ENCODE measurements at regions not wholly inside any gene's neighbourhood (a gene's known extent, or its start where the extent isn't known, plus 50 kb on each side); places are given as distances from the start of the nearest gene placed in this dataset.
"Not testable (repeated sequence)": the region's sequence is repeated elsewhere in the genome, so short reads cannot be mapped to it uniquely, and the experiment has no call there.

- TF ChIP-seq CTCF (IDR thresholded peaks at IDR 0.05; ENCODE audit: low read depth, low read length, poor library complexity, severe bottlenecking) = no peak
- H3K27me3 ChIP-seq (ENCODE audit: control insufficient read depth, low read length) = no peaks in the 10 kb centered on the region
- no peak overlapping the region for H3K4me2 ChIP-seq (ENCODE audit: low read length)
- H3F3A ChIP-seq (ENCODE audit: control insufficient read depth, insufficient read depth) = no peaks in the 10 kb centered on the region
- no peaks in the 10 kb centered on the region for H3K36me3 ChIP-seq (ENCODE audit: control insufficient read depth, low read length)
- no peaks in the 10 kb centered on the region for H3K9me2 ChIP-seq (replicated peaks; ENCODE audit: control insufficient read depth, low read length)
- H3K27ac ChIP-seq (ENCODE audit: low read depth, low read length) = no peak overlapping the region
- no peaks in the 10 kb centered on the region for H4K20me1 ChIP-seq (ENCODE audit: control insufficient read depth, insufficient read depth, low read depth, low read length)
- no peaks in the 10 kb centered on the region for H3K4me1 ChIP-seq (ENCODE audit: control insufficient read depth, low read length)
- peaks cover 19% of the 10 kb centered on the region; the same call in 1 of the 2 replicates for H3K9me3 ChIP-seq (ENCODE audit: control insufficient read depth, insufficient read depth, low read length)
- H3K4me3 ChIP-seq (ENCODE audit: low read length) = no peak overlapping the region
- no peaks in the 10 kb centered on the region for H3K79me2 ChIP-seq (ENCODE audit: control insufficient read depth, low read length)
These were observed 372.7 kb upstream of the BOD1L1 start for GRCh38 chr4:14000091-14000814.

GRCh38 chr4:14002331-14002730 lies 374.8 kb upstream of the BOD1L1 start:
- H4K20me1 ChIP-seq (ENCODE audit: control insufficient read depth, insufficient read depth, low read depth, low read length); H3K4me1 ChIP-seq (ENCODE audit: control insufficient read depth, low read length); H3K79me2 ChIP-seq (ENCODE audit: control insufficient read depth, low read length); H3K9me2 ChIP-seq (replicated peaks; ENCODE audit: control insufficient read depth, low read length); H3K27ac ChIP-seq (ENCODE audit: low read depth, low read length); H3K36me3 ChIP-seq (ENCODE audit: control insufficient read depth, low read length); H3K27me3 ChIP-seq (ENCODE audit: control insufficient read depth, low read length); H3K4me2 ChIP-seq (ENCODE audit: low read length); H3F3A ChIP-seq (ENCODE audit: control insufficient read depth, insufficient read depth); H3K4me3 ChIP-seq (ENCODE audit: low read length): not testable (repeated sequence)
- peaks cover 19% of the 10 kb centered on the region; the same call in 1 of the 2 replicates for H3K9me3 ChIP-seq (ENCODE audit: control insufficient read depth, insufficient read depth, low read length)

GRCh38 chr4:14008494-14008893 lies 381.0 kb upstream of the BOD1L1 start:
- Histone ChIP-seq H4K20me1 (ENCODE audit: control insufficient read depth, insufficient read depth, low read depth, low read length) (no peaks in the 10 kb centered on the region), H3K27ac (ENCODE audit: low read depth, low read length) (no peak overlapping the region), H3K9me2 (replicated peaks; ENCODE audit: control insufficient read depth, low read length) (no peaks in the 10 kb centered on the region), H3K36me3 (ENCODE audit: control insufficient read depth, low read length) (no peaks in the 10 kb centered on the region), H3K4me1 (ENCODE audit: control insufficient read depth, low read length) (no peaks in the 10 kb centered on the region), H3F3A (ENCODE audit: control insufficient read depth, insufficient read depth) (no peaks in the 10 kb centered on the region), H3K4me3 (ENCODE audit: low read length) (no peak overlapping the region), H3K79me2 (ENCODE audit: control insufficient read depth, low read length) (no peaks in the 10 kb centered on the region), H3K4me2 (ENCODE audit: low read length) (no peak overlapping the region), H3K27me3 (ENCODE audit: control insufficient read depth, low read length) (no peaks in the 10 kb centered on the region), H3K9me3 (ENCODE audit: control insufficient read depth, insufficient read depth, low read length) (0 out of 2 replicates have a peak, but pooled peaks cover 3% of the 10 kb centered on the region)
- TF ChIP-seq CTCF (IDR thresholded peaks at IDR 0.05; ENCODE audit: low read depth, low read length, poor library complexity, severe bottlenecking) (no peak), EZH2phosphoT487 (IDR thresholded peaks at IDR 0.05; ENCODE audit: borderline replicate concordance, low read length) (no peak)

- Histone ChIP-seq H4K20me1 (ENCODE audit: control insufficient read depth, insufficient read depth, low read depth, low read length) (no peaks in the 10 kb centered on the region), H3K36me3 (ENCODE audit: control insufficient read depth, low read length) (no peaks in the 10 kb centered on the region), H3F3A (ENCODE audit: control insufficient read depth, insufficient read depth) (no peaks in the 10 kb centered on the region), H3K9me2 (replicated peaks; ENCODE audit: control insufficient read depth, low read length) (no peaks in the 10 kb centered on the region), H3K4me1 (ENCODE audit: control insufficient read depth, low read length) (no peaks in the 10 kb centered on the region), H3K4me3 (ENCODE audit: low read length) (no peak overlapping the region), H3K27ac (ENCODE audit: low read depth, low read length) (no peak overlapping the region), H3K9me3 (ENCODE audit: control insufficient read depth, insufficient read depth, low read length) (no peaks in the 10 kb centered on the region), H3K27me3 (ENCODE audit: control insufficient read depth, low read length) (no peaks in the 10 kb centered on the region), H3K79me2 (ENCODE audit: control insufficient read depth, low read length) (no peaks in the 10 kb centered on the region), H3K4me2 (ENCODE audit: low read length) (no peak overlapping the region)
- no peak for TF ChIP-seq CTCF (IDR thresholded peaks at IDR 0.05; ENCODE audit: low read depth, low read length, poor library complexity, severe bottlenecking)
- TF ChIP-seq EZH2phosphoT487 (IDR thresholded peaks at IDR 0.05; ENCODE audit: borderline replicate concordance, low read length) = no peak
These were observed 390.8 kb upstream of the BOD1L1 start for GRCh38 chr4:14018191-14018853.

All from DOHH2 (cell line).